ENCODE measurements at regions not wholly inside any gene's neighbourhood (a gene's known extent, or its start where the extent isn't known, plus 50 kb on each side); places are given as distances from the start of the nearest gene placed in this dataset.

DNA sequence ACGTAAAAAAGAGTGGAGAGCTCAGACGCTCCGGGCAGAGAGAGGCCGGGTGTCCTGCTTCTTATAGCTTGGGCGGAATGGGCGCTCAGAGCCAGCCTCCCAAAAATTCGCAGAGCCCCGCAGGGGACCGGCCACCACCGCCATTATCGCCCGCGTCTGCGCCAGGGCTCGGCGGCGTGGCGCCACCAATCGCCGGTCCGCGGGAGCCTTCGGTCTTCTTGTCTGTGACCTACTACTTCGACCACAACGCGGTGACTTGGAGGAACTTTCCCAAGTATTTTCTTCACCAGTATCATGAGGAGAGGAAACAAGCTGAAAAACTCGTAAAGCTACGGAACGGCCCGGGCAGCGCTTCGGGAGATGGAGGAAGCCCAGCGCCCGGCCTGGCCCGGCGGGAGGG is 1138.1 kb upstream of the CHAC2 start:
- TF ChIP-seq, protein P1, sequence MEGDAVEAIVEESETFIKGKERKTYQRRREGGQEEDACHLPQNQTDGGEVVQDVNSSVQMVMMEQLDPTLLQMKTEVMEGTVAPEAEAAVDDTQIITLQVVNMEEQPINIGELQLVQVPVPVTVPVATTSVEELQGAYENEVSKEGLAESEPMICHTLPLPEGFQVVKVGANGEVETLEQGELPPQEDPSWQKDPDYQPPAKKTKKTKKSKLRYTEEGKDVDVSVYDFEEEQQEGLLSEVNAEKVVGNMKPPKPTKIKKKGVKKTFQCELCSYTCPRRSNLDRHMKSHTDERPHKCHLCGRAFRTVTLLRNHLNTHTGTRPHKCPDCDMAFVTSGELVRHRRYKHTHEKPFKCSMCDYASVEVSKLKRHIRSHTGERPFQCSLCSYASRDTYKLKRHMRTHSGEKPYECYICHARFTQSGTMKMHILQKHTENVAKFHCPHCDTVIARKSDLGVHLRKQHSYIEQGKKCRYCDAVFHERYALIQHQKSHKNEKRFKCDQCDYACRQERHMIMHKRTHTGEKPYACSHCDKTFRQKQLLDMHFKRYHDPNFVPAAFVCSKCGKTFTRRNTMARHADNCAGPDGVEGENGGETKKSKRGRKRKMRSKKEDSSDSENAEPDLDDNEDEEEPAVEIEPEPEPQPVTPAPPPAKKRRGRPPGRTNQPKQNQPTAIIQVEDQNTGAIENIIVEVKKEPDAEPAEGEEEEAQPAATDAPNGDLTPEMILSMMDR (IDR thresholded peaks at IDR 0.05), result no peak
- no peak for TF ChIP-seq POLR2A (IDR thresholded peaks at IDR 0.05)
- TF ChIP-seq EP300 (IDR thresholded peaks at IDR 0.05), result no peak
